ENCODE measurements at regions not wholly inside any gene's neighbourhood (a gene's known extent, or its start where the extent isn't known, plus 50 kb on each side); places are given as distances from the start of the nearest gene placed in this dataset.

DNA sequence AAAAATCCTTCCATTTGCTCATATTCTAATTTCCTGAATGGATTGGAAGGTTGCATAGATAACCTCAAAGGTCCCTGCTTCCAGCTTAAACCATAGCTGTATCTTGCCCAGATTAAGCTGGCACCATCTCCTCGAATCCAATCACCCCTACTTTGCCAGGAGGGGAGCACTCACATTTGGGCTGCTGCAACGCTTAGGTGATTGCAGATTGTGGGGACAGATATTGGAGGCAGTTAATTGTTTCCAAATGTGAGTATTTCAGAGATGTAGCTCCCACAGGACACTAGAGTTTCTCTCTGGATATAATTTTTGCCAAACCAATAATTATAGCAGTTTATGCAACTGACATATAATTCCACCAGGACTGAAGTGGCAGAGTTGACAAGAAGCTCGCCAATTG is 53.5 kb upstream of the ACSL1 start:
- no peak overlapping the region for H3K27ac Mint-ChIP-seq
- H3K4me1 Mint-ChIP-seq (ENCODE audit: low read depth in 2 of 2): no peaks in the 10 kb centered on the region
- no peak for ATAC-seq
- no peaks in the 10 kb centered on the region for H3K36me3 Mint-ChIP-seq
- no peak for DNase-seq (ENCODE audit: low spot score)
- peaks cover 6 to 17% of the 10 kb centered on the region in 2 donors for H3K27me3 Mint-ChIP-seq
- no peaks in the 10 kb centered on the region for H3K9me3 Mint-ChIP-seq
- H3K4me3 Mint-ChIP-seq: no peak overlapping the region

DNA sequence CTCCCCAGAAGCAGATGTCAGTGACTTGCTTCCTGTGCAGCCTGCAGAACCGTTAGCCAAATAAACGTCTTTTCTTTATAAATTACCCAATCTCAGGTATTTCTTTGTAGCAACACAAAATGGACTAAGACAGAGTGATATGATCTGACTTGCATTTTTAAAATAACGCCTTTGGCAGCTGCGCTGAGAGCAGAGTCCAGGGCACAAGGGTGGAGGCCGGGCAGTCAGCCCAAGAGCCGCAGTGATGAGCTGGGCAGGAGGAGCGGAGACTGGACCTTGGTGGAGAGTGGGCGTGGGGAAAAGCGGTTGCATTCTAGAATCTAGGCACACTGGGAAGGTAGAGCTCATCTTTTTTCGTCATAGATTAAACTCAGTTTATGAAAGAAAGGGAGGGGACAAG is 56.5 kb upstream of the ACSL1 start:
- Mint-ChIP-seq H3K4me3 (no peak overlapping the region), H3K27ac (no peak overlapping the region), H3K9me3 (no peaks in the 10 kb centered on the region), H3K4me1 (ENCODE audit: low read depth in 2 of 2) (no peaks in the 10 kb centered on the region), H3K27me3 (peaks cover 6 to 14% of the 10 kb centered on the region in 2 donors), H3K36me3 (no peaks in the 10 kb centered on the region)
- no peak for ATAC-seq
- DNase-seq (ENCODE audit: low spot score): no peak

DNA sequence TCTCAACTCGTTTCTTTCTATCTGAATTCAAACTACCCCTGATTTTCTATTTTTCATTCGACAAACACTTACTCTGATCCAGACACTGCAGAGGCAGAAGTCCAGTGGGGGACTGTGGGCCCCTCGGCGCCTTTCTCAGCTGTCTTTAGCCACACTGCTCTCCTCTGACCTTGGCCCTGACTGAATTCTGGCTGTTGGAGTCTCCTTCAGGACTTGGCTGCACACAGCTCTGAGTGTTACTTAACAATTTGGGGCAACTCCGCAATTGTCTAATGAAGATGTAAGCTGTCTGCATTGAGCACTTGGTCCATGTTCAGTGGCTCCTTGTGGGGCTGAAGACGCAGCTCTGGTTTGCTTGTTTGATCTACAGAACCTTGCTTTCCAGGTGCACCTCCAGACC is 57.3 kb upstream of the ACSL1 start:
- no peak for ATAC-seq
- Mint-ChIP-seq H3K27me3 (peaks cover 11 to 20% of the 10 kb centered on the region in 2 donors), H3K27ac (no peak overlapping the region), H3K9me3 (no peaks in the 10 kb centered on the region), H3K4me1 (ENCODE audit: low read depth in 2 of 2) (peaks cover 0 to 5% of the 10 kb centered on the region in 2 donors), H3K4me3 (no peak overlapping the region), H3K36me3 (no peaks in the 10 kb centered on the region)
- no peak for DNase-seq (ENCODE audit: low spot score)

DNA sequence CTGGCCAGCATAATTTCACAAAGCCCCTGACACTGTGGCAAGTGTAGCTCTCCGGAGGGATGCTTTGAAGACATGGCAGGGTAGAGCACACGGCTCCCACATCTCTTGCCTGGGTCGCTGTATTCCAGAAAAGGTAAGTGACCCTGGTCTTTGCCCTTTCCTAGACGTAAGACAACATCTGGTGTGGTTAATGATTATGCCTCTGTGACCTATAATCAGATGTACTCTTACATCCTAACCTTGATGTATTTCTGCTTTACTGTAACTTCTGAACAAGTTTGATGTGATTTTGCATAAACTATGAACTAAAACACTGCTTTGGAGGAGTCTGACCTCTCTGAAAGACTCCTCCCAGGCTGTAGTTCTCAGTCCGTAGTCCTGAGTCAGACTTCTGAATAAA is 59.1 kb upstream of the ACSL1 start:
- H3K27me3 Mint-ChIP-seq: peaks cover 11 to 18% of the 10 kb centered on the region in 2 donors
- H3K9me3 Mint-ChIP-seq: no peaks in the 10 kb centered on the region
- DNase-seq (ENCODE audit: low spot score): no peak
- H3K27ac Mint-ChIP-seq: no peak overlapping the region
- no peak overlapping the region for H3K4me3 Mint-ChIP-seq
- H3K36me3 Mint-ChIP-seq: no peaks in the 10 kb centered on the region
- H3K4me1 Mint-ChIP-seq (ENCODE audit: low read depth in 2 of 2): peaks cover 0 to 6% of the 10 kb centered on the region in 2 donors
- ATAC-seq: no peak

DNA sequence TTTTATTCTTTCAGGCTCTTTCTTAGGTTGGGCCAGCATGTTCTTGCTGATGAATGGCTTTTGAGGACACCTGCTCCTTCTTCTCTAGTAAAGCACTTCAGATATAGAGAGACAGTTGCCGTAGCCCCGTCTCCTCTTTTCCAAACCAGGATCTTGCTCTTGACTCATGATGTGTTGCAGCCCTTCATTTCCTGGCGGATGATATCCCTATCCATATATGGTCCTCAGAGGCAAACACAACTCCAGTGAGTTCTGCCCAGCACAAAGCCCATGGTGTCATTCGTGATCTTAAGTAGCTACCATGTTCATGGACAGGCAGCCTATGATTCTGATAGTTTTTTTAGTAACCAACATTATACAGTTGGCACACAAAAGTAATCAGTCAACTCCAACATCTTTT is 59.8 kb upstream of the ACSL1 start:
- no peak for ATAC-seq
- H3K27me3 Mint-ChIP-seq: peaks cover 11 to 23% of the 10 kb centered on the region in 2 donors
- H3K27ac Mint-ChIP-seq: no peak overlapping the region
- H3K4me3 Mint-ChIP-seq: no peak overlapping the region
- H3K4me1 Mint-ChIP-seq (ENCODE audit: low read depth in 2 of 2): peaks cover 0 to 9% of the 10 kb centered on the region in 2 donors
- no peaks in the 10 kb centered on the region for H3K9me3 Mint-ChIP-seq
- no peaks in the 10 kb centered on the region for H3K36me3 Mint-ChIP-seq
- no peak for DNase-seq (ENCODE audit: low spot score)

DNA sequence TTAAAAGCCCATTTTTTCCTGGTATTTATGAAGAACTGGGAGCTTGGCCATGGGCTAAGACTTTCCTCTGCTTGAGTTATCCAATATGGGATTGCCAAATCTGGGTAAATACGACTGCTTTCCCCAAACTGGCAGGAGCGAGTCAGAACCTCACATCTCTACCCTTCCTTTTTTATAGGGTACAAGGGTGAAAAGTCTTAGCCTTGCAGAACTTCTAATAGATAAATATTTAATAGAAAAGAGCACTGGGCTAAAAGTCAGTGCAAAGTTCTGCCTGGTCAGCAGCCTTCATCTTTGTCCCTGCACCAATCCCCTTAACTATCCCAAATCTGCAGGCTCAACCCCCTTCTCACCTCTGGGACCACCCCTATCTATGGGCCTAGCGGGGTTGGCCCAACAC is 61.6 kb upstream of the ACSL1 start:
- ATAC-seq (no peak), DNase-seq (ENCODE audit: low spot score) (no peak)
- no peak overlapping the region for H3K27ac Mint-ChIP-seq
- no peak overlapping the region for H3K4me3 Mint-ChIP-seq
- peaks cover 0 to 9% of the 10 kb centered on the region in 2 donors for H3K4me1 Mint-ChIP-seq (ENCODE audit: low read depth in 2 of 2)
- no peaks in the 10 kb centered on the region for H3K36me3 Mint-ChIP-seq
- H3K9me3 Mint-ChIP-seq: no peaks in the 10 kb centered on the region
- peaks cover 11 to 18% of the 10 kb centered on the region in 2 donors for H3K27me3 Mint-ChIP-seq

DNA sequence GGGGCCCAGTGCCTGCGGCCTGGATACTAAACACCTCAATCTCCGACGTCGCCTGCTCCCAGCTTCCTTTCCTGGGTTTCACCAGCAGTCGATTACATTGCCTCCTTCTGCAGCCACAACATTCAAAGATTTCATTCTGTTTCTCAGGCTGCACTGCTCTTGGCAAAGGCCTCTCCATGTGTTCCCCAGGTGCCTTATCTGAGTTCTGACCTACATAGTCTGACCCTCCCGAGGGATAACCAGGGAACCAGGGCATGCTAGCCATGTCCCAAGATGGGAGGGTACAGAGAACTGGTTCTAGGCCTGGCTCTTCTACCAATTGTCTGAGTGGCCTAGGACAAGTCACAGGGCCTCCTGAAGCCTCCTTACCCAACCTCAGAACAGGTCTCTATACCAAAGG is 62.2 kb upstream of the ACSL1 start:
- peaks cover 11 to 16% of the 10 kb centered on the region in 2 donors for H3K27me3 Mint-ChIP-seq
- peak in 1 of 2 donors; percentile 29 for ATAC-seq
- no peak overlapping the region for H3K27ac Mint-ChIP-seq

DNA sequence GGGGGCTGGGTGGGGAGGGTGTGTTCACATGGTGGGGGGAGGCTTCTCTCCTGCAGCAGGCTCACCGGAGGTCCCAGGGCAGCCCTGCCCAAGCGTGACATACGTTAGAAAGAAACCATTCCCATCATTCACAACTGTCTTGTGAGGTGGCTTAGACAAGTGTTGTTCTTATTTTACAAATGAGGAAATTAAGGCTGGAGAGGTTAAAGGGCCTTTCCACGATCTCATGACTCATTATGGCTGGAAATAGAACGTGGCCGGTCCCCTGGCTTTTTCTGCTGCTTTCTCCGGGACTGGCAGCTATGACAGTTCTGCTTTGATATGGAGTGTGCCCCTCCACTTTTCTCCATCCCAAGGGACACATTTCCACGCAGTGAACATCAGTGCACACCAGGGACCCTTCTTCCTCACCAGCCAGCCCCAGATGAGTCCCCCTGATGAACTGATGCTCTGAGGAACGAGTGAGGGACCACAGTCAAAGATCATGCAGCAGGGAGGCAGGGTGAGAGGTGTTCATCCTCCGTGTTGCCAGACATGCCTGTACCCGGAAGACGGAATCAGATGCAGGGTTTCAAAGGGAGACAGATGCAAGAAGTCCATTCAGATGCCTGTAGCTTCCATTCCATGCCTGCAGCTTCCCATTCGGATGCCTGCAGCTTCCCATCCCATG is 64.0 kb upstream of the ACSL1 start:
- Mint-ChIP-seq H3K9me3 (no peaks in the 10 kb centered on the region), H3K4me3 (no peak overlapping the region), H3K36me3 (peaks cover 5% of the 10 kb centered on the region), H3K27ac (peak overlapping the region in 1 of 2 donors; percentile 52), H3K4me1 (ENCODE audit: low read depth in 2 of 2) (peaks cover 4 to 11% of the 10 kb centered on the region in 2 donors), H3K27me3 (peaks cover 18% of the 10 kb centered on the region in 2 donors)
- ATAC-seq (no peak), DNase-seq (ENCODE audit: low spot score) (no peak)

More for the DNA sequence above, 62.2 kb upstream of the ACSL1 start:
- no peaks in the 10 kb centered on the region for H3K36me3 Mint-ChIP-seq
- DNase-seq (ENCODE audit: low spot score): no peak
- no peaks in the 10 kb centered on the region for H3K9me3 Mint-ChIP-seq
- H3K4me3 Mint-ChIP-seq: no peak overlapping the region
- peaks cover 0 to 9% of the 10 kb centered on the region in 2 donors for H3K4me1 Mint-ChIP-seq (ENCODE audit: low read depth in 2 of 2)

DNA sequence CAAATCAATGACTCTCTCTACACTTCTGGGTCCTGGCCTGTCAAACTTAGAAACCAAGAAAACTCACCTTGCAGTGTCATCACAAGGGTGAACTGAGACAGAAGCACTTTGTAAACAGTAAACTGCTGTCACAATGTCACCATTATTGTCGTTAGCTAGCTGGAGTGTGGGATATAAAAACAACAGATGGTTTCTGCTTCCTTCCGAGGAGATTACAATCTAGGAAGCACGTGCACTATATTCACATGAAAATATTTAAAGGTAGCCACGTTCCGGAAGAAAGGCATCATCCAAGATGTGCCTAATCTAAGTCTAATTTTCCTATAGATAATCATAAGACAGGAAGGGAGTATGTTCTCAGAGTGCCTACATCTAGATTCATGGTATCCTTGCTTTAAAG is 64.7 kb upstream of the ACSL1 start:
- peaks cover 4 to 11% of the 10 kb centered on the region in 2 donors for H3K4me1 Mint-ChIP-seq (ENCODE audit: low read depth in 2 of 2)
- no peaks in the 10 kb centered on the region for H3K9me3 Mint-ChIP-seq
- peak overlapping the region in 1 of 2 donors; percentile 52 for H3K27ac Mint-ChIP-seq
- H3K27me3 Mint-ChIP-seq: peaks cover 18% of the 10 kb centered on the region in 2 donors
- H3K36me3 Mint-ChIP-seq: peaks cover 5% of the 10 kb centered on the region
- H3K4me3 Mint-ChIP-seq: no peak overlapping the region
- DNase-seq (ENCODE audit: low spot score): no peak
- ATAC-seq: no peak

DNA sequence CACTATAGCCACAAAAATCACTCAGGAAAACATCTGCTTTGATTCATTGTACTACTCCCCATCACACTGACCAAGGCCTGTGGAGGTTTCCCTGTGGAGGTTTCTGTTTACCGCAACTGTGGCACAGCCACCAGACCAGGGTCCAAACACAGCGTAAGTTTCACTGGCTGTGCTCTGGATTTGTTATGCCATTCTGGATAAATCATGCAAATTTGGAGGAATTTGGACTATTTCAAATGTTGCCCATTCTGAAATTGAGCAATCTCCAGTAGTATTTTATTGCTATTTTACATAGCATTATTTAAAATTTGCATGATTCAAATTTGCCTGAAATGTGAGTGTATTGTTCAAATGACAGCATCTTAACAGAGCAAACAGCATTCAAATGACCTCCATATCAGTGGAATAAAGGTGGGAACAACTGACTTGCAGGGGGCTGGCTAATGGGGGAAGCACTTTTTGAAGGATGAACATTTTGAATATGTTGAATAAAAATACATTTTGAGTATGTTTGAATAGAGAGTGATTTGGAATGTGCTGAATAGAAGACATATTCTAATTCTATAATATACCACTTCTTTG is 66.1 kb upstream of the ACSL1 start:
- H3K4me1 Mint-ChIP-seq (ENCODE audit: low read depth in 2 of 2): peaks cover 9 to 16% of the 10 kb centered on the region in 2 donors
- H3K9me3 Mint-ChIP-seq: no peaks in the 10 kb centered on the region
- DNase-seq (ENCODE audit: low spot score) (no peak), ATAC-seq (no peak)
- H3K36me3 Mint-ChIP-seq: peaks cover 5% of the 10 kb centered on the region
- no peak overlapping the region for H3K4me3 Mint-ChIP-seq
- no peak overlapping the region for H3K27ac Mint-ChIP-seq
- peaks cover 16 to 18% of the 10 kb centered on the region in 2 donors for H3K27me3 Mint-ChIP-seq

DNA sequence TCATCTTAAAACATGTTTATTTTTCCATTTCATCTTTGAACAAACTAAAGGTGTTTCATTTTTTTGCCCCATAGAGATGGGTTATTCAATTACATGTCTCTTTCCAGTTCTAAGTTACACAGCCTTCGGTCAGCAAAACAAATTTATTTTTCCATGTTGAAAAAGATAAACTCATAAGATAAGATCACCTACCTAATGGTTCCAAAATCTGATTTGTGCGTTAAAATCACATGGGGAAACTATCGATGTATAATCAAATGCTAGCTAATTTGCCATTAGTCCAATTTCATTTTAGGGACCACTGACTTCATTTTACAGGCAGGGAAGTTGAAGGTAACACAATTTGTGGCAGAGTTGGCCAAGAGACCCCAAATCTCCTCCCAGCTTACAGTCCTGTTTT is 67.2 kb upstream of the ACSL1 start:
- H3K27ac Mint-ChIP-seq: no peak overlapping the region
- no peaks in the 10 kb centered on the region for H3K9me3 Mint-ChIP-seq
- H3K4me3 Mint-ChIP-seq: no peak overlapping the region
- H3K27me3 Mint-ChIP-seq: peaks cover 12 to 14% of the 10 kb centered on the region in 2 donors
- H3K36me3 Mint-ChIP-seq: peaks cover 5% of the 10 kb centered on the region
- ATAC-seq (no peak), DNase-seq (ENCODE audit: low spot score) (no peak)
- H3K4me1 Mint-ChIP-seq (ENCODE audit: low read depth in 2 of 2): peaks cover 13 to 17% of the 10 kb centered on the region in 2 donors

DNA sequence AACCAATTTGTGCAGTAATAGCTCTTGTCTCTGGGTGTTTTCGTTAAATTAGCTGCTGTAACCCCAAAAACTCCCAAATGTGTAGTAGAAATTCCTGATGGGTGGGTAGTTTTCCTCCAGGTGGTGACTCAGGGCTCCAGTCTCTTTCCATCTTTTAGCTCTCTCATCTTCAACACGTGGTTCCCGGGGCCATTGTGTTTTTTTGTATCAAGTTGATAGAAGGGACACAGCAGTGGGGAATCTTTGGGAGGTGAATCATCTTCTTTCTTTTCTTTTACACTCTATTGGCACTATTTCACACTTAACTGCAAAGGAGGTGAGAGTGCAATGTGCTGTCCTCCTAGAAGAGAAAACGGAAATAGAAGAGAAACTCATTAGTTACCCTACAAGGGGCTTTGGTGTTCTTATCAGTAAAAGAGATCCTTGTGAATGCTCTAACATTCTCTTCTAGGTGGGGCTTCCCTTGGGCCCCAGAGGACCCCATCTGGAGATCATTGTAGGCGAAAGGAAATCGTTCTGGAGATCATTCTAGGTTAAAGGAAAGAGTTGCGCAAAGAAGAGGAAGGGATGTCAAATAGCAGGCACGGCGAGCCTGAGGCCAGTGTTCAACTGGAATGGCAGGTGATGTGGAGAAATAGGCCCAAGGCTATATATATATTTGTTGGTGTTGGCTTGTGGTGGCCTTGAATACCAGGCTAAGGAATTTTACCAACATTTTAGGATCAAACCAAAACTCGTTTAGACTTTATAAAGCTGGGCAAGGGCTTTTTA is 68.2 kb upstream of the ACSL1 start:
- no peak for ATAC-seq
- Mint-ChIP-seq H3K36me3 (peaks cover 5% of the 10 kb centered on the region), H3K4me1 (ENCODE audit: low read depth in 2 of 2) (peaks cover 20 to 27% of the 10 kb centered on the region in 2 donors), H3K4me3 (no peak overlapping the region), H3K9me3 (no peaks in the 10 kb centered on the region), H3K27ac (peak overlapping the region in 1 of 2 donors; percentile 1), H3K27me3 (peaks cover 7 to 17% of the 10 kb centered on the region in 2 donors)
- no peak for DNase-seq (ENCODE audit: low spot score)

DNA sequence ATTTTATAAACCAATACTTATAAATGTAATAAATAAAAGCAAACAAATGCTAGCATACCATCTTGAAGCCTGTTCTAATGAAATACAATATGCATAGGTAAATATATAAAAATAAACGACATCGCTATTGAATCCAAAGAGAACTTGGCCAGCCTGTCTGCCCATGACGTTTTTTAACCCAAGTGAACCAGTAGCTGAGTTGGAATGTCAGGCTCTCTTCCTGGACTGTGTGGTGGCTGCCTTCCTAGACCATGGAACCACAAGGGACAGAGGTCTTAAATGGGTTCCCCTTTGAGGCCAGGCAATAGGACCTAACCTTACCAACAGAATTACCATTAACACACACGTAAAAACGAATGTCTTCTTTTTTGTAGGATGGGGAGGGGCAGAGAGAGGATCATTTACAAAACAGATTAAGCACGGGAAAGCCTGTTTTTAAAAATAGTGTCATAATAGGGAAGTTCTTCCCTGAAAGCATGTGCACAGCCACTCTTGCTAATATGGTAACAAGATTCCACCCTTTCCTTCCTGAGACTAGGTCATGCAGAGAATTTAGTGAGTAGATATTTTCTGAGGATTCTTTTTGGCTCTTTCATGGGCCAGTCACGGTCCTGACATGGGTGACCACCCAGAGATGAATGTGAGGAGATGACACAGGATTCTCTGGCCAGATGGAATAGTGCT is 69.4 kb upstream of the ACSL1 start:
- DNase-seq (ENCODE audit: low spot score): no peak
- H3K27me3 Mint-ChIP-seq: peaks cover 7 to 19% of the 10 kb centered on the region in 2 donors
- peaks cover 27 to 38% of the 10 kb centered on the region in 2 donors for H3K4me1 Mint-ChIP-seq (ENCODE audit: low read depth in 2 of 2)

More for the DNA sequence above, 69.4 kb upstream of the ACSL1 start:
- Mint-ChIP-seq H3K4me3 (no peak overlapping the region), H3K9me3 (no peaks in the 10 kb centered on the region), H3K36me3 (peaks cover 5% of the 10 kb centered on the region), H3K27ac (no peak overlapping the region)
- ATAC-seq: no peak

Data from natural killer cell treated with Interleukin-12 subunit alpha and Interleukin-12 subunit beta and Interleukin-15 and Interleukin-18, amount 100 ng/mL, for 72 hours (primary cell).